HG03139 (cell line): ENCODE measurements at regions not wholly inside any gene's neighbourhood (a gene's known extent, or its start where the extent isn't known, plus 50 kb on each side); places are given as distances from the start of the nearest gene placed in this dataset.

Experiments used
- ATAC-seq: cut with Tn5 transposase; IDR thresholded peaks from one replicate; pipeline ENCODE4 v1.9.1; 2021; ENCODE audit not compliant: unreplicated experiment

GRCh38 chr13:47004540-47004939 lies 107.7 kb upstream of the HTR2A start:
- ATAC-seq, result no peak

DNA sequence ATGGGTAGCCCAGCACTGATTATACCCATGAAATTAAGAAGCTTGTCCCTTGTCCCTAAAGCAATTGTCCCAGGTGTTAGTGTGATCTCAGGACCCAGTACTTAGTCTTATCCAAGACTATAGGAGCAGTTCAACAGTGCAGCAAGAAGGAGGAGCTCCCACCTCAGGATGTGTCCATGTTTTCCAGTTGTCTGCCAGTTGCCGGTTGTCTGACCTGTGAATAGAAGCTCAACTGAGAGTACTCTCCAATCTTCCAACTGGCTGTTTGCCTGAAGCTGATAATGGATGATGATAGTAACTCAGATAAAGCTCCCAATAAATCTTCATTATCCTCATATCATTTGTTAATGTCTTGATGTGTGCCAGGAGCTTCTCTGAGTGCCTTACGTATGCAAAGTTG lies 107.2 kb upstream of the HTR2A start:
- no peak for ATAC-seq

DNA sequence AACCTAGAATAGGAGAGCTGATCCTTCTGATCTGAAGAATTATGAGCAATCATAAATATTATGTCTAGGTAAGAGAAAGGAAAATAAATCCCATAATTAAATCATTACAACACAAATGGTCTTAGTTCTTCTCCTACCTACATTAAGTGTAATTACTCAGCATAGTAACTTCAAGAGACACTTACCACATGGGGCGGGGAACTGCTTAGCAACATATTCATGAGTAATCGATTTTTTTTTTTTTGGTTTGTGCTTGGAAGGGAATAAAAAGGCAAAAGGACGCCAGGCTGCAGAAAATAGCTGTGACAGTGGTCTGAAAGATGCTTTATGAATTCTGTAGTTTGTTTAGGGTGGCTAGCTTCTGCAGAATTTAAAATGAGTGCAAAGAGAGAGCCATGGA lies 103.3 kb upstream of the HTR2A start:
- no peak for ATAC-seq

DNA sequence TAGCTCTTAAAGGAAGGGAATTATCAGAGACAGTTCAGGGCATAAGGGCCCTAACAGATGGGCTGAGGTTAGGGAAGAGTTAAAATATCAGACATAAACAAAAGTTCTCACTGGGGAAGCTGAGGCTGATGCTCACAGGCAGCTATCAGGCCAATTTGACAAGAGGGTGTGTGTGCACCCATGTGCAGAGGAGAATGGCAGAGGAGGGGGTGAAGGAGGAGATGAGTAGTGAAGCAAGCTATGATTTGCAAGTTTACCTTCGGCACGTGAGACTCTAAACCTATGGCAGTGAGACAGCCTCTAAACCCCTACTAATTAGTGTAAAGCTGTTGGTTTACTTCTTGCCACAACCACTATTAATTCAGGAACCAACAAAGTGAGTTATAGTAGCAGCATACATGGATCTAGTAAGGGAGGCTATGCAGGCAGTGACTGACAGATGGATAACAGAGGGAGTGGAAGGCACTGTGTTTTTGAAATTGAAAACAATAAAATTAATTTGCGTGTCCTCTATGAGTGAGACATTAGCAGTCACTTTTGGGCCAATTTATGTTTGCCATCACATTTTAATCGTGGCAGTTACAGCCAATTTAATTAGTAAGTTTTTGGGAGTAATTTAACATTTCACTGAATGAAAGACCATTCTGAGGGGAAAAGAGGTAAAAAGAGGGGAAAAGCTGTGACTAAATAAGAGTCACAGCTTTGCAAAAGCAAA lies 99.6 kb upstream of the HTR2A start:
- peak; percentile 38 for ATAC-seq

- peak; percentile 90 for ATAC-seq
These were observed 99.0 kb upstream of the HTR2A start for GRCh38 chr13:46995874-46996273.

GRCh38 chr13:46994492-46994891 lies 97.6 kb upstream of the HTR2A start:
- no peak for ATAC-seq

DNA sequence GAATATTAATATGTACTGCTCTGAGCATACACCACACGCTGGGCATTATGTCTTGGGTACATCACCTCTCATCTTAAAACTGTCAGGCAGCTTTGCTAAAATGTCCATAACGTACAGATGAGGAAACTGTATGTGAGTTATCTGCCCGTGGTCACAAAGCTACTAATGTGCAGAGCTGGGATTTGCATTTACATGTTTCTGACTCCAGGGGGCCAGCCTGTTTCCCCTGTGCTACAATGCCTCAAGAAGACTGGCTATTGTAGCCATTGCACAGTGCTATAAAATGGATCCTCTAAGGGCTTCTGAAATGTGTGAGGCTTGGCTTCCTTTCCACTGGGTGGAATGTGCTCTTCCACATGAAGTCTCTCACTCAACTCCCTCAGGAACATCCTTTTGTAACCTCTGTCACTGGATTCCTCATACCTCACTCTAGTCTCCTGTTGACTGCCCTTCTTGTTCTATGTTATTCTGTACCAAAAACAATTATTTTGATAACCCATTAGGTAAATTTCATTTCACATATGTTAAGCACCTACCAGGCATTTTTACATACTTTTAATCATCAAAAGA lies 95.6 kb upstream of the HTR2A start:
- no peak for ATAC-seq

DNA sequence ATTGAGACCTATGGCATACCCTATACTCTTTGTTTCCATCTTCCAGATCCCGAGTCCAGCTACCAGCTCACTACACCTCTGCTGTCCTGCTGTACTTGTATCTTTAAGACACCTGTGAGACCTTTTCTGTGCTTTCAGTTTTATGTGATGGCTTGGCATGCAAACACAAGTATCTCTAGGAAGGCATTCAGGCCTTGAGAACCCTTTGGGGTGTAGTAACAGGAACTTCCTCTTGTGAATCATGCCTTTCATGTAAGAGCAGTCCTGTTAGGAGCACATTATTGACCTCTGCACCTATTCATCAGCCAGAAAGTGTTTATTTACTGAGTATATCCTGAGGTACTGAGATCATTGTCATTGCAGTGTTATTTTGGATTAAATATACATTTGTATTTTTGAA lies 87.0 kb upstream of the HTR2A start:
- peak; percentile 66 for ATAC-seq

DNA sequence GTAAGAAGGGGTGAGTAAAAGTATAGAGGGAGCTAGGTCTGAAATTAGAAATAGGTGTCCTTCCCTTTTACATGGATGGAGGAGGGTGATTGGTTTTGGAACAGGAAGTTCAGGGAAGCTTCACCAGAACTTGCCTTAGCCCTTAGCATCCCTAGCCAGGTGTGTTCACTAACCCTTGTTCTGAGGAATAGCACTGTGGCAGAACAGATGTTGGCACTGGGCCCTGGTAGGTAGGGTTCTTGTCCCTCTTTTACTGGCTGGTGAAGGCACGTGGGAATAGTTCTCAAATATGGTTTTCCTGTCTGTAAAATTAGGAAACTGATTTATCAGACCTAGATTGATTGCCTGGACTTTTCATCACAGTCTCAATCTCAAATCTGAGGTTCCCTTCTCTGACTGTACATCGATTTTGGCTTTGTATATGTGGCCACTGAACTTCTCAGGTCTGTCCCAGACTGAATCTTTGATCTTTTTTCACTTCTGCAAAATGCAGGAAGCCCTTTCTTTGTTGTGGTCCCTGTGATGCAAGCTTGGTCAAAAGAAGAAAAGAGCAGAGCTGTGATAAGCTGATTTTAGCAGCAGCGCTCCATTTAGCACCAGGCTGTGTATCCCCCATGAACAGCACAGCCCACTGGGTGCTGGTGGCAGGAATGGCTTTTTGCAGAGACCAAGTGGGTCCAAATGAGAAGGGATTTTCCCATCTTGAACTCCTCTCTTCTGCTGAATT lies 86.2 kb upstream of the HTR2A start:
- ATAC-seq, result peak; percentile 89

DNA sequence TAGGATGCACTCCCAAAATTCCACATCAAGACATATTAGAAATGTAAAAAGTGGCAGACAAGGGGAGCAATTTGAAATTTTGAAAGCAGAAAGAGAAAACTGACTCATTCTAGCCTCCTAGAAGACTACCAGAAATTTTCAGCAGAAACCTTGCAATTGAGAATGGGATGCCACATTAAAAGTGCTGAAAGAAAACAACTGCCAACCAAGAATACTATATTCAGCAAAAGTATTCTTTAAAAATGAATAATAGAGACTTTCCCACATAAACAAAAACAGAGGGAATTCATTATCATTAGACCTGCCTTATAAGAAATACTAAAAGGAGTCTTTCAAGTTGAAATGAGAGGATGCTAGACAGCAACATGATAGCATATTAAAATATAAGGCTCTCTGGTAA lies 78.3 kb upstream of the HTR2A start:
- ATAC-seq, result no peak

- ATAC-seq, result no peak
These were observed 71.6 kb upstream of the HTR2A start for GRCh38 chr13:46968450-46968849.

DNA sequence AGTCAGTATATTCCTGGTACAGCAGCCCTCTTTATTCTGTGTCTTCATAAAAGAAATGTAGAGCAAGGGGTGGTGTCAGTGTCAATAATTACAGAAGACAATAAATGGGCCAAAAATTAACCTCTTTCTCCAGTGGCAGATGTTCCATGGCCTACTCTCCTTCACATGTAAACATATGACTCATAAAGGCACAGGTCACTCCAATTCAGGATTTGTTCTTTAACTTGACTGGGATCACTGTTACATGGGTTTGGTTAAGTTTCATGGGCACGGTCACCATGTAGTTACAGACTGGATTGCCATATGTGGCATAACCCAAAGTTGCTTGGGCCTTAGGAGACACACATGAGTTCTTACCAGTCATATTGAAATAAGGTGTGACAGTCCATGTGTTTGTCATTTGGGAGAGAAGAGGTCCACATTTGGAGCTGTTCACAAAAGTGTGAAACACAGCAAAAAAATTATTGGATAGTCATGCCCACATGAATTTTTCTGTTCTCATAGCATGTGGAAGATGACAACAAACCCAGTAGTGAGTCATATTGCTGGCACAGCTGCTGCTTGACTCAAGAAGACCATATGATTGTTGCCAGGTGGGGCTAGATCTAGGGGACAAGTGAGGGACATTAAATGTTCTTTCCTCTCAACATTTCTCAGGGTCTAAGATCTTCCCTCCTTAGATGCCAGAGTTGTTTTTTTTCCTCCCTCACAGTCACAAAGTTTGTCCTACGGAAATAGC lies 68.1 kb upstream of the HTR2A start:
- ATAC-seq, result no peak

DNA sequence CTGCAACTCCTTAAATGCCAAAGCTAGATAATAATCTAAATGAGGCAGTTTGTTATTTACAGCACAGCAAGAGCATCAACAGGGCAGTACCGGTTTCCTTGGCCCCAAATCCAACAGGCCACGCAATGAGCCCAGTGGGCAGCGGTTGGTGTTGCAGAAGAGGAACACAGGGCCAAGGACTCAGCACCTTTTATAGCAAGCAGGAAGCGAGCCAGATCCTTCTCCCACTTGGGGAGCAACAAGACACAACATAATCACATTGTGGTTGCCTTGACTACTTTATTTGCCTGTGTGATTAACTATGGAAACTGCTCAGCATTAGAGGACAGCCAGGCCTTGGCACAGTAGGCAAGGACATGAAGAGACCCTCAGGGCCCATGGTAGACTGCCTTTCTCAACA lies 67.1 kb upstream of the HTR2A start:
- no peak for ATAC-seq

DNA sequence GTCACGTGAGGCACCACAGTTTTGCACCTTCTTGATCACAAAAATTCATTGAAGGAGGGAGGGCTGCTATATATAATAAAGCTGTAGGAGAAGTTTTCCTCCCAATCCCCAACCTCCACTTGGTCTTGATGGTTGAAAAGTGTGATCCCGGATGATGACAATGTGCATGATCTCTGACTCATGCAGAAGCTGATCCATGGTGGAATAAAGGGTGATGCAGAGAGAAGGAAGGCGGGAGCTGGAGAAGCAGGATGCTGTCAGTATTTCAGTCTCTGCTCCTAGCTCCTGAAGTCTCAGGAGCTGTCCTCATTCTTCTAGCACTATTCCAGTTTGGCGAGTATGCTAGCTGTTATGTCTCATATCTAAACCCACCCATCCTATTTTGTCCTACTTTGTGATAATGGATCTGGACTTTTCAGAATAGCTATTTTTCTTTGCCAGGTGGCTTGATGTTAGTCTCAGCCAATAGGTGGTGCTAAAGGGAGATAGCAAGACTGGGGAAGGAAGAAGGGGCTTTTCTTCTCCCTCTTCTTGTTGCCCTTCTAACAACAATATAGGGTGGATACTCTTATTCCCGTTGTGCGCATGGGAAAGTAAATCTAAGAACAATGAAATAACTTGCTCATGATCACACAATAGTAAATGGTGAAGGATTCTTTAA lies 65.6 kb upstream of the HTR2A start:
- no peak for ATAC-seq

DNA sequence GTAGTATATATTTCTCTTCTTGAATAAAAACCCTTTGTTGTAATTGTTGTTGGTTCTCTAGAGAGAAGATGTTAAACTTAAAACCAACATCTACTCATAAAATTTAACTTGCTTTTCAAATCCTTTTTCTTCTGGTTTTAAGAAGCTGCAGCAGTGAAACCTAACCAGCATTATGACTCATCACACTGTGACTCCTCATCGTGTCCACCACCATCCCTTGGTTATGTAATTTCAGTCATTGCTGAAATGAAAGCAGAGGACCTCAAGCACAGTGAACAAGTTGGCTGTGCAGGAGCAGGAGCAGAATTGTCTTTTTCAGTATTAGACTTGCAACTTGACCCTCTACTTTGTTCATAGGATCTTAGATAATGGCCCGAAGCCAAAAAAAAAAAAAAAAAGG lies 64.9 kb upstream of the HTR2A start:
- peak; percentile 97 for ATAC-seq

GRCh38 chr13:46953941-46954340 lies 57.1 kb upstream of the HTR2A start:
- ATAC-seq, result no peak

DNA sequence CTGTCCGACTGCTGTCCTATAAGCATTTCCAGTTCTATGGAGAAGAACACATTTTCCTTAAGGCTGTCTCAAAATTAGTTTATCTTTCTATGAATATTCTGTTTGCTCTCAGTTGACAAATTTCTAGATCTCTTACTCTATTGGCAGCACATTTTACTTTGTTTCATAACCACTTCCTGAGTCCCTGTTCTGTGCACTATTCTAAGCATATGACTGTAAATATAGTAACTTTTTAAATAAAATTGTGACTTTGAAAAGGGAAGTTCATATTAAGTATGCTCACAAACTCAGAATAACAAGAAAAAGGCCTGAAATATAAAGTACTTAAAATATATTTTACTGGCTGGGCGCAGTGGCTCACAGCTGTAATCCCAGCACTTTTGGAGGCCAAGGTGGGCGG lies 56.5 kb upstream of the HTR2A start:
- ATAC-seq, result no peak

- no peak for ATAC-seq
These were observed 54.7 kb upstream of the HTR2A start for GRCh38 chr13:46951516-46951915.

GRCh38 chr13:46949211-46949610 lies 52.4 kb upstream of the HTR2A start:
- ATAC-seq, result no peak

DNA sequence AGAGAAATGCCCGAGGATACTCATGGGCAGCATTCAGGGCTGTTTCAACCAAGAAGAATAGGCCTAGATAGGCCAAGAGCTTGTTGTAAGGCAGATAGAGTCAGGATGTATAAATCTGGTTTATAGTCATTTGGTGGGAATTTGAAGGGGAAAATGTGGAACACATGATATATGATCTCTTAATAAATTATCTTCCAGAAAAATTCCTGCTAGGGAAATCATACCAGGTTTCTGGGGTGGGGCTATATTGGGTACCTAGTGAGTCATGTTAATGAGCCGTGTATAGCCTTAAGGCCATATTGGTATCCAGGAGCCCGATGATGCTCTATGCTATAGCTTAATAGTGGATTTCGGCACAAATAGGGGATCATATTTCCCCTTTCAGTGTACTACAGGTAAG lies 51.5 kb upstream of the HTR2A start:
- ATAC-seq, result no peak
